ENCODE measurements at regions not wholly inside any gene's neighbourhood (a gene's known extent, or its start where the extent isn't known, plus 50 kb on each side); places are given as distances from the start of the nearest gene placed in this dataset.

- DNase-seq: no peak
Observed at GRCh38 chr9:91141407-91141965, 220.2 kb downstream of the AUH start.

GRCh38 chr9:91143162-91143561, 218.6 kb downstream of the AUH start:
- DNase-seq: no peak

GRCh38 chr9:91143642-91144041, 218.1 kb downstream of the AUH start:
- no peak for DNase-seq

- DNase-seq: no peak
Observed at GRCh38 chr9:91144769-91145168, 216.9 kb downstream of the AUH start.

GRCh38 chr9:91145496-91145895, 216.2 kb downstream of the AUH start:
- no peak for DNase-seq

GRCh38 chr9:91146391-91147019, 215.2 kb downstream of the AUH start:
- DNase-seq: no peak

- no peak for DNase-seq
Observed at GRCh38 chr9:91147079-91147708, 214.5 kb downstream of the AUH start.

- DNase-seq: no peak
Observed at GRCh38 chr9:91148306-91148705, 213.4 kb downstream of the AUH start.

- no peak for DNase-seq
Observed at GRCh38 chr9:91150273-91150997, 211.3 kb downstream of the AUH start.

- peak; percentile 51 for DNase-seq
Observed at GRCh38 chr9:91150998-91151717, 210.6 kb downstream of the AUH start.

- DNase-seq: peak; percentile 47
Observed at GRCh38 chr9:91151718-91152095, 210.0 kb downstream of the AUH start.

- DNase-seq: no peak
Observed at GRCh38 chr9:91154686-91155085, 207.0 kb downstream of the AUH start.

- DNase-seq: no peak
Observed at GRCh38 chr9:91155181-91155580, 206.5 kb downstream of the AUH start.

GRCh38 chr9:91155746-91156376, 205.9 kb downstream of the AUH start:
- no peak for DNase-seq

GRCh38 chr9:91156451-91157234, 205.1 kb downstream of the AUH start:
- DNase-seq: no peak

GRCh38 chr9:91157883-91158282, 203.8 kb downstream of the AUH start:
- DNase-seq: no peak

- no peak for DNase-seq
Observed at GRCh38 chr9:91158286-91158685, 203.4 kb downstream of the AUH start.

GRCh38 chr9:91158946-91159345, 202.8 kb downstream of the AUH start:
- DNase-seq: no peak

- no peak for DNase-seq
Observed at GRCh38 chr9:91159664-91160121, 202.0 kb downstream of the AUH start.

GRCh38 chr9:91160181-91160580, 201.5 kb downstream of the AUH start:
- no peak for DNase-seq

GRCh38 chr9:91160599-91161464, 200.9 kb downstream of the AUH start:
- no peak for DNase-seq
